Uterus (tissue), 3 donors: ENCODE measurements at regions not wholly inside any gene's neighbourhood (a gene's known extent, or its start where the extent isn't known, plus 50 kb on each side); places are given as distances from the start of the nearest gene placed in this dataset.

Experiments
- DNase-seq, 2 donors: peaks; one replicate each; pipeline ENCODE4 v3.0.0-alpha.2; 2019 to 2020
- H3K27ac ChIP-seq, 2 donors: fragments of 200-600 bp; sonication (generic); 1 replicate in 1 of 2; 2 replicates in 1 of 2; pipeline ENCODE4 v1.5.1; 2016 to 2018
- H3K27me3 ChIP-seq, 2 donors: fragments of 200-600 bp; sonication (generic); one replicate each; pipeline ENCODE4 v1.5.1; 2018 to 2019; ENCODE audit warnings: control low read depth in 1 of 2
- H3K36me3 ChIP-seq, 2 donors: fragments of 200-600 bp; sonication (generic); one replicate each; pipeline ENCODE4 v1.5.1; 2019; ENCODE audit warnings: control low read depth in 1 of 2
- H3K4me1 ChIP-seq, 2 donors: fragments of 200-600 bp; sonication (generic); one replicate each; pipeline ENCODE4 v1.5.1; 2018 to 2019; ENCODE audit warnings: control low read depth in 1 of 2
- H3K4me3 ChIP-seq, 2 donors: fragments of 200-600 bp; sonication (generic); 1 replicate in 1 of 2; 2 replicates in 1 of 2; pipeline ENCODE4 v1.5.1; 2018 to 2019; ENCODE audit warnings: mild to moderate bottlenecking in 1 of 2
- H3K9me3 ChIP-seq, 2 donors: fragments of 200-600 bp; sonication (generic); one replicate each; pipeline ENCODE4 v1.5.1; 2019; ENCODE audit warnings: control low read depth in 1 of 2
- POLR2A ChIP-seq, 2 donors: fragments of 450-650 bp; IDR thresholded peaks; one replicate each; pipeline ENCODE4 v1.6.1; 2016; ENCODE audit warnings: antibody characterized with exemption in 2 of 2, mild to moderate bottlenecking in 1 of 2, moderate library complexity in 1 of 2
- intact Hi-C: fragments of 100-400 bp; cut with DNase I; formaldehyde crosslinking; loops from one replicate; pipeline ENCODE4 v1.15.1; 2023; ENCODE audit warnings: low total_unique reads
- TF ChIP-seq, protein P1 (sequence below), 4 experiments: fragments of 200-600 bp in 2 of 4; fragments of 450-650 bp in 2 of 4; sonication (generic) in 2 of 4; IDR thresholded peaks; one replicate each; pipeline ENCODE4 v1.5.1; 2016 to 2019; ENCODE audit warnings: antibody characterized with exemption in 4 of 4, mild to moderate bottlenecking in 2 of 4, moderate library complexity in 1 of 4
- donor health status: DM: yes; HTN: yes; CAD: no.

- no peaks in the 10 kb centered on the region for H3K36me3 ChIP-seq
- H3K9me3 ChIP-seq = no peaks in the 10 kb centered on the region
- no peak overlapping the region for H3K27ac ChIP-seq
- H3K4me3 ChIP-seq = no peak overlapping the region
- no peak for DNase-seq
- no peak for TF ChIP-seq POLR2A (IDR thresholded peaks at IDR 0.05)
- TF ChIP-seq, protein P1, sequence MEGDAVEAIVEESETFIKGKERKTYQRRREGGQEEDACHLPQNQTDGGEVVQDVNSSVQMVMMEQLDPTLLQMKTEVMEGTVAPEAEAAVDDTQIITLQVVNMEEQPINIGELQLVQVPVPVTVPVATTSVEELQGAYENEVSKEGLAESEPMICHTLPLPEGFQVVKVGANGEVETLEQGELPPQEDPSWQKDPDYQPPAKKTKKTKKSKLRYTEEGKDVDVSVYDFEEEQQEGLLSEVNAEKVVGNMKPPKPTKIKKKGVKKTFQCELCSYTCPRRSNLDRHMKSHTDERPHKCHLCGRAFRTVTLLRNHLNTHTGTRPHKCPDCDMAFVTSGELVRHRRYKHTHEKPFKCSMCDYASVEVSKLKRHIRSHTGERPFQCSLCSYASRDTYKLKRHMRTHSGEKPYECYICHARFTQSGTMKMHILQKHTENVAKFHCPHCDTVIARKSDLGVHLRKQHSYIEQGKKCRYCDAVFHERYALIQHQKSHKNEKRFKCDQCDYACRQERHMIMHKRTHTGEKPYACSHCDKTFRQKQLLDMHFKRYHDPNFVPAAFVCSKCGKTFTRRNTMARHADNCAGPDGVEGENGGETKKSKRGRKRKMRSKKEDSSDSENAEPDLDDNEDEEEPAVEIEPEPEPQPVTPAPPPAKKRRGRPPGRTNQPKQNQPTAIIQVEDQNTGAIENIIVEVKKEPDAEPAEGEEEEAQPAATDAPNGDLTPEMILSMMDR (IDR thresholded peaks at IDR 0.05) = no peak
- intact Hi-C loops = no loop called here
- H3K27me3 ChIP-seq = no peaks in the 10 kb centered on the region
- no peaks in the 10 kb centered on the region for H3K4me1 ChIP-seq
Observed at GRCh38 chr2:138931284-138932256, 151.4 kb upstream of the NXPH2 start.

DNA sequence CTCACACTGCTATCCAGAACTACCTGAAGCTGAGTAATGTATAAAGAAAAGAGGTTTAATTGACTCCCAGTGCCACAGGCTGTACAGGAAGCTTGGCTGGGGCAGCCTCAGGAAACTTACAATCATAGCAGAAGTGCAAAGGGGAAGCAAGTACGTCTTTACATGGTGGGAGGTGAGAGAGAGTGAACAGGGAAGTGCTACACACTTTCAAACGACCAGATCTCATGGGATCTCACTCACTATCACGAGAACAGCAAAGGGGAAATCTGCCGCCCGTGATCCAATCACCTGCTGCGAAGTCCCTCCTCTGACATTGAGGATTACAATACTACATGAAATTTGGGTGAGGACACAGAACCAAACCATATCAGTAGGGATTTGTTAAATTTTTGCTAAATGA is 150.4 kb upstream of the NXPH2 start:
- H3K9me3 ChIP-seq = no peaks in the 10 kb centered on the region
- H3K4me3 ChIP-seq = no peak overlapping the region
- no peak for DNase-seq
- no peaks in the 10 kb centered on the region for H3K27me3 ChIP-seq
- no peak overlapping the region for H3K27ac ChIP-seq
- H3K36me3 ChIP-seq = no peaks in the 10 kb centered on the region
- TF ChIP-seq POLR2A (IDR thresholded peaks at IDR 0.05) = no peak
- TF ChIP-seq, protein P1 (IDR thresholded peaks at IDR 0.05) = no peak
- intact Hi-C loops = no loop called here
- H3K4me1 ChIP-seq = no peaks in the 10 kb centered on the region

- no peak for DNase-seq
- no peak for TF ChIP-seq POLR2A (IDR thresholded peaks at IDR 0.05)
- TF ChIP-seq, protein P1 (IDR thresholded peaks at IDR 0.05) = no peak
- no peaks in the 10 kb centered on the region for H3K36me3 ChIP-seq
- intact Hi-C loops = no loop called here
- H3K27me3 ChIP-seq = no peaks in the 10 kb centered on the region
- no peak overlapping the region for H3K4me3 ChIP-seq
- no peak overlapping the region for H3K27ac ChIP-seq
- no peaks in the 10 kb centered on the region for H3K4me1 ChIP-seq
- no peaks in the 10 kb centered on the region for H3K9me3 ChIP-seq
Observed at GRCh38 chr2:138928374-138929021, 148.3 kb upstream of the NXPH2 start.

GRCh38 chr2:138922973-138923563 is 142.9 kb upstream of the NXPH2 start:
- TF ChIP-seq, protein P1 (IDR thresholded peaks at IDR 0.05) = no peak
- no peak for TF ChIP-seq POLR2A (IDR thresholded peaks at IDR 0.05)
- Histone ChIP-seq H3K4me1 (no peaks in the 10 kb centered on the region), H3K27me3 (no peaks in the 10 kb centered on the region), H3K9me3 (no peaks in the 10 kb centered on the region), H3K27ac (no peak overlapping the region), H3K4me3 (no peak overlapping the region), H3K36me3 (no peaks in the 10 kb centered on the region)
- DNase-seq = no peak
- intact Hi-C loops = no loop called here
